Esophagus (tissue), 2 donors: ENCODE measurements at regions not wholly inside any gene's neighbourhood (a gene's known extent, or its start where the extent isn't known, plus 50 kb on each side); places are given as distances from the start of the nearest gene placed in this dataset.

ENCODE experiments used
- H3K27ac ChIP-seq, 2 donors: one replicate each; pipeline ENCODE4 v1.5.1; 2013; ENCODE audit warnings: low read depth in 2 of 2, mild to moderate bottlenecking in 2 of 2, inconsistent platforms in 1 of 2, low read length in 1 of 2, moderate library complexity in 1 of 2
- H3K27me3 ChIP-seq, 2 donors: one replicate each; pipeline ENCODE4 v1.6.1; 2013; ENCODE audit warnings: low read length in 2 of 2, control low read depth in 1 of 2, mild to moderate bottlenecking in 1 of 2; ENCODE audit not compliant: insufficient read depth in 2 of 2, control insufficient read depth in 1 of 2
- H3K36me3 ChIP-seq, 2 donors: one replicate each; pipeline ENCODE4 v1.6.1; 2013; ENCODE audit warnings: low read length in 1 of 2; ENCODE audit not compliant: control insufficient read depth in 2 of 2, insufficient read depth in 2 of 2
- H3K4me1 ChIP-seq, 2 donors: one replicate each; pipeline ENCODE4 v1.6.1; 2013; ENCODE audit warnings: low read length in 1 of 2; ENCODE audit not compliant: control insufficient read depth in 2 of 2, insufficient read depth in 2 of 2
- H3K4me3 ChIP-seq, 2 donors: one replicate each; pipeline ENCODE4 v1.5.1; 2013; ENCODE audit warnings: low read length in 2 of 2, mild to moderate bottlenecking in 2 of 2, low read depth in 1 of 2, moderate library complexity in 1 of 2
- H3K9me3 ChIP-seq, 2 donors: one replicate each; pipeline ENCODE4 v1.6.1; 2013; ENCODE audit warnings: mild to moderate bottlenecking in 2 of 2, low read depth in 1 of 2, low read length in 1 of 2, moderate library complexity in 1 of 2; ENCODE audit not compliant: control insufficient read depth in 2 of 2, insufficient read depth in 1 of 2
- WGBS, 2 donors: extraction: QIAGEN DNeasy Blood & Tissue Kit; methylation state at CpG; one replicate each; pipeline ENCODE4 v1.1.7; 2013; 5-methylcytosine and 5-hydroxymethylcytosine counted together
- donor health status: healthy with polysubstance abuse.
- donor health status: Bipolar disorder and iron deficiency.

- no peaks in the 10 kb centered on the region for H3K36me3 ChIP-seq
- no peaks in the 10 kb centered on the region for H3K4me1 ChIP-seq
- H3K27ac ChIP-seq = no peak overlapping the region
- 79 to 88% methylated on average over 1 of the region's 1 CpG for WGBS, 2 donors
- H3K4me3 ChIP-seq = no peak overlapping the region
- no peaks in the 10 kb centered on the region for H3K27me3 ChIP-seq
- no peaks in the 10 kb centered on the region for H3K9me3 ChIP-seq
These were observed 464.7 kb upstream of the C9orf72 start for GRCh38 chr9:28037968-28038367.

- 71 to 74% methylated on average over 3 of the region's 3 CpGs for WGBS, 2 donors
- Histone ChIP-seq H3K4me1 (no peaks in the 10 kb centered on the region), H3K27me3 (no peaks in the 10 kb centered on the region), H3K27ac (no peak overlapping the region), H3K4me3 (no peak overlapping the region), H3K36me3 (no peaks in the 10 kb centered on the region), H3K9me3 (no peaks in the 10 kb centered on the region)
These were observed 471.8 kb upstream of the C9orf72 start for GRCh38 chr9:28045051-28045450.

- Histone ChIP-seq H3K27ac (no peak overlapping the region), H3K4me3 (no peak overlapping the region), H3K9me3 (no peaks in the 10 kb centered on the region), H3K27me3 (no peaks in the 10 kb centered on the region), H3K36me3 (no peaks in the 10 kb centered on the region), H3K4me1 (no peaks in the 10 kb centered on the region)
These were observed 476.8 kb upstream of the C9orf72 start for GRCh38 chr9:28050046-28050445.

- 79 to 85% methylated on average over 2 of the region's 2 CpGs for WGBS, 2 donors
- H3K36me3 ChIP-seq = no peaks in the 10 kb centered on the region
- no peaks in the 10 kb centered on the region for H3K27me3 ChIP-seq
- no peak overlapping the region for H3K27ac ChIP-seq
- H3K4me3 ChIP-seq = no peak overlapping the region
- no peaks in the 10 kb centered on the region for H3K9me3 ChIP-seq
- H3K4me1 ChIP-seq = no peaks in the 10 kb centered on the region
These were observed 477.7 kb upstream of the C9orf72 start for GRCh38 chr9:28050941-28051340.

- 66 to 69% methylated on average over 5 of the region's 5 CpGs for WGBS, 2 donors
- Histone ChIP-seq H3K4me1 (no peaks in the 10 kb centered on the region), H3K36me3 (no peaks in the 10 kb centered on the region), H3K9me3 (no peaks in the 10 kb centered on the region), H3K4me3 (no peak overlapping the region), H3K27ac (no peak overlapping the region), H3K27me3 (no peaks in the 10 kb centered on the region)
These were observed 478.6 kb upstream of the C9orf72 start for GRCh38 chr9:28051559-28052503.

- H3K27me3 ChIP-seq = no peaks in the 10 kb centered on the region
- 56 to 65% methylated on average over 7 of the region's 7 CpGs for WGBS, 2 donors
These were observed 480.0 kb upstream of the C9orf72 start for GRCh38 chr9:28053096-28053777.

GRCh38 chr9:28056006-28056405 is 482.7 kb upstream of the C9orf72 start:
- no peak overlapping the region for H3K4me3 ChIP-seq
- WGBS, 2 donors = 76 to 77% methylated on average over 10 of the region's 10 CpGs
- no peak overlapping the region for H3K27ac ChIP-seq
- no peaks in the 10 kb centered on the region for H3K36me3 ChIP-seq
- no peaks in the 10 kb centered on the region for H3K4me1 ChIP-seq
- H3K27me3 ChIP-seq = no peaks in the 10 kb centered on the region
- H3K9me3 ChIP-seq = no peaks in the 10 kb centered on the region

More at GRCh38 chr9:28053096-28053777, 480.0 kb upstream of the C9orf72 start:
- H3K4me1 ChIP-seq = no peaks in the 10 kb centered on the region
- no peak overlapping the region for H3K27ac ChIP-seq
- no peaks in the 10 kb centered on the region for H3K9me3 ChIP-seq
- H3K4me3 ChIP-seq = no peak overlapping the region
- no peaks in the 10 kb centered on the region for H3K36me3 ChIP-seq

GRCh38 chr9:28056466-28056865 is 483.2 kb upstream of the C9orf72 start:
- H3K27ac ChIP-seq = no peak overlapping the region
- H3K4me3 ChIP-seq = no peak overlapping the region
- no peaks in the 10 kb centered on the region for H3K4me1 ChIP-seq
- H3K36me3 ChIP-seq = no peaks in the 10 kb centered on the region
- H3K9me3 ChIP-seq = no peaks in the 10 kb centered on the region
- H3K27me3 ChIP-seq = no peaks in the 10 kb centered on the region
- WGBS, 2 donors = 82 to 86% methylated on average over 1 of the region's 1 CpG

GRCh38 chr9:28059192-28059591 is 485.9 kb upstream of the C9orf72 start:
- Histone ChIP-seq H3K9me3 (no peaks in the 10 kb centered on the region), H3K27me3 (peaks cover 0 to under 1% of the 10 kb centered on the region in 2 donors), H3K4me1 (no peaks in the 10 kb centered on the region), H3K4me3 (no peak overlapping the region), H3K36me3 (no peaks in the 10 kb centered on the region), H3K27ac (no peak overlapping the region)
- WGBS, 2 donors = 90 to 91% methylated on average over 8 of the region's 8 CpGs
